HG02678 (cell line): ENCODE measurements at regions not wholly inside any gene's neighbourhood (a gene's known extent, or its start where the extent isn't known, plus 50 kb on each side); places are given as distances from the start of the nearest gene placed in this dataset.
"Not testable (repeated sequence)": the region's sequence is repeated elsewhere in the genome, so short reads cannot be mapped to it uniquely, and the experiment has no call there.

Experiments used
- ATAC-seq: cut with Tn5 transposase; IDR thresholded peaks from one replicate; pipeline ENCODE4 v1.9.1; 2021; ENCODE audit warnings: mild to moderate bottlenecking, moderate library complexity; ENCODE audit not compliant: unreplicated experiment

- no peak for ATAC-seq
These were observed 841.5 kb downstream of the SOCS6 start for GRCh38 chr18:71130351-71130750.

- no peak for ATAC-seq
These were observed 836.7 kb downstream of the SOCS6 start for GRCh38 chr18:71125581-71125980.

GRCh38 chr18:71116535-71116934 lies 827.7 kb downstream of the SOCS6 start:
- ATAC-seq = no peak

- no peak for ATAC-seq
These were observed 826.4 kb downstream of the SOCS6 start for GRCh38 chr18:71115261-71115660.

GRCh38 chr18:71114550-71115210 lies 825.8 kb downstream of the SOCS6 start:
- no peak for ATAC-seq

- ATAC-seq = no peak
These were observed 818.4 kb downstream of the SOCS6 start for GRCh38 chr18:71107244-71107643.

- ATAC-seq = no peak
These were observed 817.9 kb downstream of the SOCS6 start for GRCh38 chr18:71106701-71107100.

- ATAC-seq = no peak
These were observed 817.2 kb downstream of the SOCS6 start for GRCh38 chr18:71105994-71106546.

- no peak for ATAC-seq
These were observed 816.4 kb downstream of the SOCS6 start for GRCh38 chr18:71105078-71105819.

GRCh38 chr18:71079606-71080005 lies 790.8 kb downstream of the SOCS6 start:
- ATAC-seq = no peak

- ATAC-seq = no peak
These were observed 788.6 kb downstream of the SOCS6 start for GRCh38 chr18:71077451-71077850.

- no peak for ATAC-seq
These were observed 786.3 kb downstream of the SOCS6 start for GRCh38 chr18:71075147-71075546.

- no peak for ATAC-seq
These were observed 779.5 kb downstream of the SOCS6 start for GRCh38 chr18:71068338-71068737.

- no peak for ATAC-seq
These were observed 761.0 kb downstream of the SOCS6 start for GRCh38 chr18:71049893-71050292.

GRCh38 chr18:71047882-71048281 lies 759.0 kb downstream of the SOCS6 start:
- ATAC-seq = no peak

GRCh38 chr18:71045331-71046065 lies 756.7 kb downstream of the SOCS6 start:
- ATAC-seq = no peak

- ATAC-seq = no peak
These were observed 751.3 kb downstream of the SOCS6 start for GRCh38 chr18:71040161-71040560.

GRCh38 chr18:71038196-71038595 lies 749.4 kb downstream of the SOCS6 start:
- ATAC-seq = no peak

- ATAC-seq = peak; percentile 59
These were observed 747.9 kb downstream of the SOCS6 start for GRCh38 chr18:71036783-71037182.

- not testable (repeated sequence) for ATAC-seq
These were observed 742.7 kb downstream of the SOCS6 start for GRCh38 chr18:71031296-71032191.
